ENCODE measurements at regions not wholly inside any gene's neighbourhood (a gene's known extent, or its start where the extent isn't known, plus 50 kb on each side); places are given as distances from the start of the nearest gene placed in this dataset.

- Mint-ChIP-seq H3K4me1 (ENCODE audit: low read depth, unreplicated experiment) (no peaks in the 10 kb centered on the region), H3K36me3 (ENCODE audit: insufficient read depth, unreplicated experiment) (no peaks in the 10 kb centered on the region), H3K27me3 (ENCODE audit: insufficient read depth, unreplicated experiment) (peaks cover 4% of the 10 kb centered on the region), H3K4me3 (ENCODE audit: unreplicated experiment) (no peak overlapping the region), H3K27ac (ENCODE audit: unreplicated experiment) (no peak overlapping the region), H3K9me3 (ENCODE audit: unreplicated experiment) (no peaks in the 10 kb centered on the region)
- no peak for TF ChIP-seq CTCF (IDR thresholded peaks at IDR 0.05; ENCODE audit: insufficient read depth in 1 of 2, low read depth in 1 of 2, low read length in 1 of 2, severe bottlenecking in 1 of 2, unreplicated experiment in 1 of 2)
- H3K9me3 ChIP-seq: no peaks in the 10 kb centered on the region
- no peak for DNase-seq
- H3K4me1 ChIP-seq: no peaks in the 10 kb centered on the region
- ChIA-PET POLR2A (no interaction called here), CTCF (no interaction called here)
- intact Hi-C loops (cut with micrococcal nuclease; ENCODE audit: unreplicated experiment): no loop called here
- H3K27me3 ChIP-seq (replicated peaks; ENCODE audit: control insufficient read depth, insufficient read depth, low read length): no peaks in the 10 kb centered on the region
- no peak overlapping the region for H3K4me3 ChIP-seq (ENCODE audit: low read depth, low read length)
- H3K36me3 ChIP-seq (ENCODE audit: control insufficient read depth, insufficient read depth, low read length): no peaks in the 10 kb centered on the region
- BruUV-seq (replicated peaks): no TSS peak
Observed at GRCh38 chr11:97398246-97398645, 1008.4 kb downstream of the JRKL start.

GRCh38 chr11:97409141-97409540 lies 1019.3 kb downstream of the JRKL start:
- peaks cover 12% of the 10 kb centered on the region for H3K9me3 Mint-ChIP-seq (ENCODE audit: unreplicated experiment)
- no peaks in the 10 kb centered on the region for H3K4me1 Mint-ChIP-seq (ENCODE audit: low read depth, unreplicated experiment)
- no peaks in the 10 kb centered on the region for H3K27me3 Mint-ChIP-seq (ENCODE audit: insufficient read depth, unreplicated experiment)
- ChIA-PET POLR2A (no interaction called here), CTCF (no interaction called here)
- no TSS peak for BruUV-seq (replicated peaks)
- Histone ChIP-seq H3K27me3 (replicated peaks; ENCODE audit: control insufficient read depth, insufficient read depth, low read length) (no peaks in the 10 kb centered on the region), H3K4me1 (no peaks in the 10 kb centered on the region), H3K9me3 (peaks cover 6% of the 10 kb centered on the region; the same call in 1 of the 2 replicates), H3K36me3 (ENCODE audit: control insufficient read depth, insufficient read depth, low read length) (no peaks in the 10 kb centered on the region), H3K4me3 (ENCODE audit: low read depth, low read length) (no peak overlapping the region)
- no peak overlapping the region for H3K4me3 Mint-ChIP-seq (ENCODE audit: unreplicated experiment)
- H3K27ac Mint-ChIP-seq (ENCODE audit: unreplicated experiment): no peak overlapping the region
- intact Hi-C loops (cut with micrococcal nuclease; ENCODE audit: unreplicated experiment): no loop called here
- DNase-seq: no peak
- TF ChIP-seq CTCF (IDR thresholded peaks at IDR 0.05; ENCODE audit: insufficient read depth in 1 of 2, low read depth in 1 of 2, low read length in 1 of 2, severe bottlenecking in 1 of 2, unreplicated experiment in 1 of 2): no peak
- no peaks in the 10 kb centered on the region for H3K36me3 Mint-ChIP-seq (ENCODE audit: insufficient read depth, unreplicated experiment)

GRCh38 chr11:97414801-97415200 lies 1025.0 kb downstream of the JRKL start:
- no peak overlapping the region for H3K4me3 Mint-ChIP-seq (ENCODE audit: unreplicated experiment)
- TF ChIP-seq CTCF (IDR thresholded peaks at IDR 0.05; ENCODE audit: insufficient read depth in 1 of 2, low read depth in 1 of 2, low read length in 1 of 2, severe bottlenecking in 1 of 2, unreplicated experiment in 1 of 2): no peak
- Histone ChIP-seq H3K27me3 (replicated peaks; ENCODE audit: control insufficient read depth, insufficient read depth, low read length) (no peaks in the 10 kb centered on the region), H3K36me3 (ENCODE audit: control insufficient read depth, insufficient read depth, low read length) (no peaks in the 10 kb centered on the region), H3K4me1 (no peaks in the 10 kb centered on the region), H3K9me3 (peaks cover 6% of the 10 kb centered on the region; the same call in 1 of the 2 replicates), H3K4me3 (ENCODE audit: low read depth, low read length) (no peak overlapping the region)
- POLR2A ChIA-PET: no interaction called here
- intact Hi-C loops (cut with micrococcal nuclease; ENCODE audit: unreplicated experiment): no loop called here
- no peaks in the 10 kb centered on the region for H3K27me3 Mint-ChIP-seq (ENCODE audit: insufficient read depth, unreplicated experiment)
- no peak for DNase-seq
- H3K9me3 Mint-ChIP-seq (ENCODE audit: unreplicated experiment): peaks cover 12% of the 10 kb centered on the region
- no peaks in the 10 kb centered on the region for H3K4me1 Mint-ChIP-seq (ENCODE audit: low read depth, unreplicated experiment)
- no peak overlapping the region for H3K27ac Mint-ChIP-seq (ENCODE audit: unreplicated experiment)
- no TSS peak for BruUV-seq (replicated peaks)
- CTCF ChIA-PET: no interaction called here
- H3K36me3 Mint-ChIP-seq (ENCODE audit: insufficient read depth, unreplicated experiment): no peaks in the 10 kb centered on the region
